22Rv1 (cell line): ENCODE measurements at regions not wholly inside any gene's neighbourhood (a gene's known extent, or its start where the extent isn't known, plus 50 kb on each side); places are given as distances from the start of the nearest gene placed in this dataset.

ENCODE experiments used
- CTCF ChIP-seq: fragments of 450-650 bp; IDR thresholded peaks from 2 replicates; pipeline ENCODE4 v1.5.1; 2017; ENCODE audit warnings: mild to moderate bottlenecking
- ZFX ChIP-seq: fragments of 450-650 bp; IDR thresholded peaks from 2 replicates; pipeline ENCODE4 v1.6.1; 2017; ENCODE audit warnings: antibody characterized with exemption, borderline replicate concordance

- TF ChIP-seq ZFX: no peak
- TF ChIP-seq CTCF: no peak
Observed at GRCh38 chr1:14049965-14050364, 350.0 kb downstream of the PRDM2 start.
